ENCODE measurements at regions not wholly inside any gene's neighbourhood (a gene's known extent, or its start where the extent isn't known, plus 50 kb on each side); places are given as distances from the start of the nearest gene placed in this dataset.

DNA sequence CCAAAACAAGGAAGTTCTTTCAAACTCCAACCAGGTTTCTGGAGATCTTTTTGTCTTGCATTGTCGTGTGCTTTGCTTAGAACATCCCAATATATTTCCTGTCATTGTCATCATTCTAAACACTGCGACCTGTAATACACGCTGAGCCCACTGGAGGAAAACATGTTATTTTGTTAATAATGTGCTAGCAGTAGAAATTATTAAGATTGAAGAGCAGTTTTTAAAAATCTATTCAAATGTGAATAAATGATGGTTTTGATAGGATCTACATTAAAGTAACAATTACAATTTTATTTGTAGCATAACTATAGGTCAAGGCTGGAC is 268.5 kb downstream of the PTPRC start:
- TF ChIP-seq EZH2 (IDR thresholded peaks at IDR 0.05; ENCODE audit: borderline replicate concordance, low read length), result no peak
- TF ChIP-seq, protein P1, sequence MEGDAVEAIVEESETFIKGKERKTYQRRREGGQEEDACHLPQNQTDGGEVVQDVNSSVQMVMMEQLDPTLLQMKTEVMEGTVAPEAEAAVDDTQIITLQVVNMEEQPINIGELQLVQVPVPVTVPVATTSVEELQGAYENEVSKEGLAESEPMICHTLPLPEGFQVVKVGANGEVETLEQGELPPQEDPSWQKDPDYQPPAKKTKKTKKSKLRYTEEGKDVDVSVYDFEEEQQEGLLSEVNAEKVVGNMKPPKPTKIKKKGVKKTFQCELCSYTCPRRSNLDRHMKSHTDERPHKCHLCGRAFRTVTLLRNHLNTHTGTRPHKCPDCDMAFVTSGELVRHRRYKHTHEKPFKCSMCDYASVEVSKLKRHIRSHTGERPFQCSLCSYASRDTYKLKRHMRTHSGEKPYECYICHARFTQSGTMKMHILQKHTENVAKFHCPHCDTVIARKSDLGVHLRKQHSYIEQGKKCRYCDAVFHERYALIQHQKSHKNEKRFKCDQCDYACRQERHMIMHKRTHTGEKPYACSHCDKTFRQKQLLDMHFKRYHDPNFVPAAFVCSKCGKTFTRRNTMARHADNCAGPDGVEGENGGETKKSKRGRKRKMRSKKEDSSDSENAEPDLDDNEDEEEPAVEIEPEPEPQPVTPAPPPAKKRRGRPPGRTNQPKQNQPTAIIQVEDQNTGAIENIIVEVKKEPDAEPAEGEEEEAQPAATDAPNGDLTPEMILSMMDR (IDR thresholded peaks at IDR 0.05; ENCODE audit: low read length), result peak; percentile 7; the same call in 1 of the 2 replicates

Measured in OCI-LY1 (cell line).